ENCODE measurements at regions not wholly inside any gene's neighbourhood (a gene's known extent, or its start where the extent isn't known, plus 50 kb on each side); places are given as distances from the start of the nearest gene placed in this dataset.

DNA sequence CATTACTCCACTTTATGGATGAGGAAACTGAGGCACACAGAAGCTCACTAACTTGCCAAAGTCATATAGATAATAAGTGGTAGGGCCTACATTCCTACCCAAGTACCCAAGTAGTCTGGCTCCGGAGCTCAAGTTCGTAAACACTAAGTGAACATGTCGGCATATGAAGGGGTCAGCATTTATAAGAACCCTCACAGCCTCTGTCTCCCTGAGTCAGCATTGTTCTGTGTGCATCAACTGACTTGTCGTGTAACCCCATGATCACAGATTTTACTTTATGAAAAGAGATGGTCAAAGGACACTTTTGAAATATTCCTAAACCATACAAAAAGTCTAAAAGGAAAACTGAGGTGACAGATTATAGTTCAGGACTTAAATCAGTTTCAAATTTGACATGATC lies 260.1 kb upstream of the CCDC54 start:
- no peak for DNase-seq (ENCODE audit: low read depth in 1 of 2, low spot score in 1 of 2)
- Histone ChIP-seq H3K4me3 (replicated peaks; ENCODE audit: insufficient read depth, low read length) (no peak overlapping the region), H3K27ac (replicated peaks) (no peak overlapping the region)

DNA sequence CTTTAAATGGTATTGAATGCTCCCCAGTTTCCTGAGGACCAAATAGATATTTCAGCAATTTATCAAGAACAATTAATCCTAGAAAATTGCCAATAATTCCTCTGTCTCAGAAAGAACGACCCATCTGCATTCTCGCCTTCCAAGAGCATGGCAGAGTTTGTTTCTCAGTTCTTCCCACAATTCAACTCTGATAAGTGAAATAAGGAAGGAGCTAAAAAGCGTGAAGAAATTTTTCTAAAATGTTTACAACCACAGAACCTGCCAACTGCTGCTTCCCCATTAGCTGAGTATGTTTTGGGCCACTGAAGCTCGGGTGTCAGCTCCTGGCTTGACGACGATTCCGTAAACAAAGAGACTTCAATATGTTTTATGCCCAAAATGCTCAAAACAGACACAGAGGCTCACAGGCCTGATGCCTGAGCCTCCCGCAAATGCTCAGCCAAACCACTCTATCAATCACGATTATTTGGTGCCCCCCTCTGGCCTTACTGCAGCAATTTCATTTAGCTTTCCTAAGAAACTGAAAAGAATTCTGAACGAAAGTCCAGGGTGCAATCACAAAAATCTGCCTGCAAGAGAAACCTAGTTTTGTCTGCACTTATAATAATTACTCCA lies 259.2 kb upstream of the CCDC54 start:
- DNase-seq (ENCODE audit: low read depth in 1 of 2, low spot score in 1 of 2): peak in 1 of 2 experiments; percentile 23

More for the DNA sequence above, 260.1 kb upstream of the CCDC54 start:
- H3K27me3 ChIP-seq (ENCODE audit: insufficient read depth, poor library complexity, severe bottlenecking): no peaks in the 10 kb centered on the region
- TF ChIP-seq SPI1 (IDR thresholded peaks at IDR 0.05; ENCODE audit: borderline replicate concordance, low read depth) (no peak), GABPA (IDR thresholded peaks at IDR 0.05; ENCODE audit: low read depth) (no peak), POLR2AphosphoS5 (IDR thresholded peaks at IDR 0.05; ENCODE audit: low read depth) (no peak)
- TF ChIP-seq, protein P1, sequence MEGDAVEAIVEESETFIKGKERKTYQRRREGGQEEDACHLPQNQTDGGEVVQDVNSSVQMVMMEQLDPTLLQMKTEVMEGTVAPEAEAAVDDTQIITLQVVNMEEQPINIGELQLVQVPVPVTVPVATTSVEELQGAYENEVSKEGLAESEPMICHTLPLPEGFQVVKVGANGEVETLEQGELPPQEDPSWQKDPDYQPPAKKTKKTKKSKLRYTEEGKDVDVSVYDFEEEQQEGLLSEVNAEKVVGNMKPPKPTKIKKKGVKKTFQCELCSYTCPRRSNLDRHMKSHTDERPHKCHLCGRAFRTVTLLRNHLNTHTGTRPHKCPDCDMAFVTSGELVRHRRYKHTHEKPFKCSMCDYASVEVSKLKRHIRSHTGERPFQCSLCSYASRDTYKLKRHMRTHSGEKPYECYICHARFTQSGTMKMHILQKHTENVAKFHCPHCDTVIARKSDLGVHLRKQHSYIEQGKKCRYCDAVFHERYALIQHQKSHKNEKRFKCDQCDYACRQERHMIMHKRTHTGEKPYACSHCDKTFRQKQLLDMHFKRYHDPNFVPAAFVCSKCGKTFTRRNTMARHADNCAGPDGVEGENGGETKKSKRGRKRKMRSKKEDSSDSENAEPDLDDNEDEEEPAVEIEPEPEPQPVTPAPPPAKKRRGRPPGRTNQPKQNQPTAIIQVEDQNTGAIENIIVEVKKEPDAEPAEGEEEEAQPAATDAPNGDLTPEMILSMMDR (IDR thresholded peaks at IDR 0.05; ENCODE audit: insufficient read depth, low read length): no peak
- TF ChIP-seq, protein P2, sequence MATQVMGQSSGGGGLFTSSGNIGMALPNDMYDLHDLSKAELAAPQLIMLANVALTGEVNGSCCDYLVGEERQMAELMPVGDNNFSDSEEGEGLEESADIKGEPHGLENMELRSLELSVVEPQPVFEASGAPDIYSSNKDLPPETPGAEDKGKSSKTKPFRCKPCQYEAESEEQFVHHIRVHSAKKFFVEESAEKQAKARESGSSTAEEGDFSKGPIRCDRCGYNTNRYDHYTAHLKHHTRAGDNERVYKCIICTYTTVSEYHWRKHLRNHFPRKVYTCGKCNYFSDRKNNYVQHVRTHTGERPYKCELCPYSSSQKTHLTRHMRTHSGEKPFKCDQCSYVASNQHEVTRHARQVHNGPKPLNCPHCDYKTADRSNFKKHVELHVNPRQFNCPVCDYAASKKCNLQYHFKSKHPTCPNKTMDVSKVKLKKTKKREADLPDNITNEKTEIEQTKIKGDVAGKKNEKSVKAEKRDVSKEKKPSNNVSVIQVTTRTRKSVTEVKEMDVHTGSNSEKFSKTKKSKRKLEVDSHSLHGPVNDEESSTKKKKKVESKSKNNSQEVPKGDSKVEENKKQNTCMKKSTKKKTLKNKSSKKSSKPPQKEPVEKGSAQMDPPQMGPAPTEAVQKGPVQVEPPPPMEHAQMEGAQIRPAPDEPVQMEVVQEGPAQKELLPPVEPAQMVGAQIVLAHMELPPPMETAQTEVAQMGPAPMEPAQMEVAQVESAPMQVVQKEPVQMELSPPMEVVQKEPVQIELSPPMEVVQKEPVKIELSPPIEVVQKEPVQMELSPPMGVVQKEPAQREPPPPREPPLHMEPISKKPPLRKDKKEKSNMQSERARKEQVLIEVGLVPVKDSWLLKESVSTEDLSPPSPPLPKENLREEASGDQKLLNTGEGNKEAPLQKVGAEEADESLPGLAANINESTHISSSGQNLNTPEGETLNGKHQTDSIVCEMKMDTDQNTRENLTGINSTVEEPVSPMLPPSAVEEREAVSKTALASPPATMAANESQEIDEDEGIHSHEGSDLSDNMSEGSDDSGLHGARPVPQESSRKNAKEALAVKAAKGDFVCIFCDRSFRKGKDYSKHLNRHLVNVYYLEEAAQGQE (IDR thresholded peaks at IDR 0.05; ENCODE audit: insufficient replicate concordance, low read depth): no peak

DNA sequence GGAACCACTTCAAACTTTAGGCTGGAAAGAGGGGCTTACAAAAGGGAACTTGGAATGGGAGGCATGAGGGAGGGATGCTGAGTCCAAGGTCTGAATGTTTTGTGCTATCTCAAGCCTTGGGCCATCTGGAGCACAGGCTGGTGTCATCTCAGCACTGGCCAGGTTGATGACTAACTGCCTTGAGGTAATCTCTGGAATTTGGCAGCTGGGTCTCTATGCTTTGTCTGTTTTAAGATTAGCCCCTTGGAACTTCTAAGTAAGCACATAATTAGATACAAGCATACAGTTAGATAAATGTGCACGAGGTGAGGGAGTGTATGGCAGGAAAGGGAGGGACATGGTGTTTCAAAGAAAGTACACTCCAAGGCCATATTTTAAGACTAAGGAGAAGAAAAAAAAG lies 252.4 kb upstream of the CCDC54 start:
- DNase-seq (ENCODE audit: low read depth in 1 of 2, low spot score in 1 of 2): no peak
- Histone ChIP-seq H3K27me3 (ENCODE audit: insufficient read depth, poor library complexity, severe bottlenecking) (no peaks in the 10 kb centered on the region), H3K4me3 (replicated peaks; ENCODE audit: insufficient read depth, low read length) (no peak overlapping the region), H3K27ac (replicated peaks) (no peak overlapping the region)
- no peak for TF ChIP-seq POLR2AphosphoS5 (IDR thresholded peaks at IDR 0.05; ENCODE audit: low read depth)
- TF ChIP-seq SPI1 (IDR thresholded peaks at IDR 0.05; ENCODE audit: borderline replicate concordance, low read depth): no peak
- TF ChIP-seq, protein P1 (IDR thresholded peaks at IDR 0.05; ENCODE audit: insufficient read depth, low read length): no peak
- no peak for TF ChIP-seq GABPA (IDR thresholded peaks at IDR 0.05; ENCODE audit: low read depth)
- TF ChIP-seq, protein P2 (IDR thresholded peaks at IDR 0.05; ENCODE audit: insufficient replicate concordance, low read depth): no peak

More for the DNA sequence above, 259.2 kb upstream of the CCDC54 start:
- no peak overlapping the region for H3K4me3 ChIP-seq (replicated peaks; ENCODE audit: insufficient read depth, low read length)
- no peaks in the 10 kb centered on the region for H3K27me3 ChIP-seq (ENCODE audit: insufficient read depth, poor library complexity, severe bottlenecking)
- TF ChIP-seq, protein P1 (IDR thresholded peaks at IDR 0.05; ENCODE audit: insufficient read depth, low read length): peak; percentile 15
- no peak for TF ChIP-seq POLR2AphosphoS5 (IDR thresholded peaks at IDR 0.05; ENCODE audit: low read depth)
- H3K27ac ChIP-seq (replicated peaks): no peak overlapping the region

DNA sequence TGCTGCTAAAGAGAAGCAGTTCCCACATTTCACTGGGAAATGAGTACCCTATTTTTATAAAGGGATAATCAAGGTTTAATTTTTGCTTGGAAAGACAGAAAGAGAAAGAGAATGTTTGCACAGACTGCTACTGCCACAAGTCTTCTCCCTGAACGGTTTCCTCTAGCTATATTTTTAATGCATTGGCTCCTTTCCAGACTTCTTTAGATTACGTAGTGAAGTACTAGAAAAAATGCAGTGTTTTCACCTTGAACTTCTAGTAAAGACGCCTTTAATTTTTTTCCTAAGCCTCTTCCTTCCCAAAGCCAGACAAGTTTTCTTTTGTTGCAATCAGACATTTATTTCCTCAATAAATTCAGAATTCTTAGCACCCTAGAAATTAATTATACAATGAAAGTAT lies 248.3 kb upstream of the CCDC54 start:
- H3K4me3 ChIP-seq (replicated peaks; ENCODE audit: insufficient read depth, low read length): no peak overlapping the region
- no peak for DNase-seq (ENCODE audit: low read depth in 1 of 2, low spot score in 1 of 2)
- H3K27ac ChIP-seq (replicated peaks): no peak overlapping the region
- no peaks in the 10 kb centered on the region for H3K27me3 ChIP-seq (ENCODE audit: insufficient read depth, poor library complexity, severe bottlenecking)
- no peak for TF ChIP-seq SPI1 (IDR thresholded peaks at IDR 0.05; ENCODE audit: borderline replicate concordance, low read depth)
- TF ChIP-seq, protein P1 (IDR thresholded peaks at IDR 0.05; ENCODE audit: insufficient read depth, low read length): no peak
- TF ChIP-seq GABPA (IDR thresholded peaks at IDR 0.05; ENCODE audit: low read depth): no peak
- TF ChIP-seq, protein P2 (IDR thresholded peaks at IDR 0.05; ENCODE audit: insufficient replicate concordance, low read depth): no peak

Data from HL-60 (cell line).